UCSD-AML1 (cell line): ENCODE measurements at regions not wholly inside any gene's neighbourhood (a gene's known extent, or its start where the extent isn't known, plus 50 kb on each side); places are given as distances from the start of the nearest gene placed in this dataset.

ENCODE experiments used
- DNase-seq: peaks from one replicate; lab custom pipeline; 2025; ENCODE audit not compliant: unreplicated experiment; lab: John Stamatoyannopoulos, UW

DNA sequence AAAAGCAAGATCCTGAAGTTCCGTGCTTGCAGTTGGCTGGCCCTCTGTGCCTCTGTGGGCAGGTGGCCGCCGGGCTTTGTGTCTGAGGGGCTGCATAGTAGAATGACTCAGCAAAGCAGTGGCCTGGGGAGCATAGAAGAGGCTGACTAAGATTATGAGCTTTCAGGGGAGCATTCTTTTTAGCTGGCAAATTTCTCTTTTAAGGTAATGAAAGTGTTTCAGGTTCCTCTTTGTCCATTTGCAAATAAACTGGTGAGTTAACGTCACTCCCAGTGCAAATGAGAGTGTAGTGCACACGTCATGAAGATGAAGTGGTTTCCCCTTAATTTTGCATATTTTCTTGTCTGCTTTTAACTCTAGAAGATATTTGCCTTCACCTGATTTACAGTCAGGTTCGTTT, 98.6 kb downstream of the BCL2L11 start:
- no peak for DNase-seq

DNA sequence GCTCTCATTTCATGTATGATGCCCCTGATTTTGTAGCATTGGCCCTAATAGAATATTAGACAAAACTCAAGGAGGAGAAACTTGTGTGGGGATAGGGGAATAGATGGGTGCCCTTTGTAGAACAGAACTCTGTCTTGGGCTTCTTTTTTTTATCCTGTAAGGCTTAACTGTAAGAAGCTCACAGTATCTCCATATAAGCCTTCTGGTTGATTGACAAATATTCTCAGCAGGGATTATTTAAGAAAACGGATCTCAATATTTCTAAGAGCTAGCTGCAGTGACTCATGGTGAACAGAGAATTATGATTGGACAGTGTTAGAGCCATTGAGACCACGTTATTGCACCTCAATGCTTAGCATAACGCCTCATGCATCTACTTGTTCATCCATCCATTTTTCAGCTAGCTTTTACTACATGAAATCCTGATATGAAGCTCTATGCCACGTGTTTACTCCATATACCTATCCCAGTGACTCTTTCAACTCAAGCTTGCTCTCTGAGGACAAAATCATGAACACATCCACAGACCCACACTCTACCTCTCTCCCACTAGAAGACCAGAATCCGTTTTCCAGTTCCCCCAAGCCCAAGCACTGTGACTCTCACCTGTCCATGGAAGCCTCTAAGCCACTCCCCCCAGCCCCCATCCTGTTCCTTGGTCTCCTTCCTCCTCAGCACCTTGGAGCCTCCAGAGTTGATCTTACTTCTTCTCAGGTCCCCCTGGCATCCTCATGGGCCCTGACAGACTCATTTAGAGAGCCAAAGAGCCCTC, 99.2 kb downstream of the BCL2L11 start:
- DNase-seq, result no peak

DNA sequence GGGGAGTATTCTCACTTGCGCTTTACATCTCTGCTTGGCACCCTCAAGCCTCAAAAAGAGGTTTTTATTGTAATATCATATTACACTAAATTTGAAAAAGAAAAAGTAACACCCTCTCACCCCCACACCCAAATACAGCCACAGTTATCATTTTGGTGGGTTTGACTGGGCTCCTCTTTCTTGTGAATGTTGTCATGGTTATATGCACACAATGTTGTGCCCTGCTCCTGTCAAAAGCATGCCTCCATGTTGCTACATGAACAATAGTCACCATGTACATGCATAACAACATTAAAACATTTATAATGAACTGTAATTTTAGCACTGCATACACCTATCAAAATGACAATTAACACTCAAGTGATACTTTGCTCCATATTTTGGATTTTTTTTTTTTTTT, 100.2 kb downstream of the BCL2L11 start:
- no peak for DNase-seq

DNA sequence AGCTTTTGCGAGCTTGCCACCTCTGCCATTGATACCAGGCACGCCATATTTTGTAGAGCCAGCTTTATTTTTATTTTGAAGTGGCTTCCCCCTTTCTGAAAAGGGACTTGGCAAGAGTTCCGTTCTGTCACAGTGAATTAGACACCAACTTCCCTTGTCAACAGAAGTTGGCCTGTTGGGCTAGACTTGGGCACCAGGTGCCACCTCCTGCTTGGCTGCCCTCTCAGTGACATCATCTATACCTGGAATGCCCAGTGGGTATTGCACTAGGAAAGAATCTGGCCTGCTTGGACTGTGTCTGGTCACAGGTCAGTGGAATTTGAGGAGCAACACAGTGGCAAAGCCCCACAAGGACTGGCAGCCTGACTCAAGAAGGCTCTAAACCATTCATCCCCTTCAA, 101.0 kb downstream of the BCL2L11 start:
- no peak for DNase-seq

DNA sequence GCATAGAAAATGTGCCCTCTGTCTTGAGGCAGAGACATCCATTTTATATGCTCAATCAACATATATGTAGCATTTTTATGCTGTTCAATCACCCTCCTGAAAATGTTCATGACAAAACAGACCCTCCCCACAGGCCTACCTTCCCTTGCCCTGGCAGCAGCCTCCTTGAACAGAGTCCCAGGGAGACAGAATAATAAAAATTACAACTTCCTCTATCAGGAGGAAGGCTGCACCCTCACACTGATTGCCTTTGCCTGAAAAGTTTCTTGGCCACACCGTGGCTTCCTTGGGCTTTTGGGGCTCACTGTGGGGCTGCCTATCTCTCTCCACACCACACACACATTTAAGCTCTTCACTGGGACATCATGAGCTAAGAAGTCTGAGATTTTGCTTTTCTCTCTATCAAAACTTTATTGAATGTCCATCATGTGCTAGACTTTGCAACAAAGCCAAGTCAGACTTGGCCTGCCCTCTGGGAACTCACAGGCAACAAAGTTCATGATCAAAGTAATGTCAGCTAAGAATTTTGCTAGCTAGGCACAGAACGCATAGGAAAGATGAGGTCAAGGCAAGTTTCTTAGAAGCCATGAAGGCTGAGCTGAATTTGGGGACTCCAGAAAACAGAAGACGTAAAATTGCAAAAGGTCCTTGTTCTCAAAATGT, 101.6 kb downstream of the BCL2L11 start:
- no peak for DNase-seq

DNA sequence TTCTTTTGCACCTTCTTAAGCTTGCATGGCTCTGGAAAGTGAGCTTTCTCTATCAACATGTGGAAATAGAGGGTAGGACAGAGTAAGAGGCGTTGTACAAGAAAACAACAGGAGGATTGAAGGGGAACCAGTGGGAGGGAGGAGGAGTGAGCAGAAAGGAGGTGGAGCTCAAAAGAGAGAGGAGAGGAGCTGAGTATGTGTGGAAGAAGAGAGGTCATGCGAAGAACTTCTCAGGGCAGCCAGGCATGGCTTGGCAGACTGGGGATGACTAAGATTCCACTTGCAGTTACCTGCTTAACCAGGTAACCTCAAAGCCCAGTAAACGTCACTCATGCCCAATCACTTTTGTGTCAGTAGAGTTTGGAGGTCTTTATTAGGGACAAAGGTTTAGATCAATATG, 105.1 kb downstream of the BCL2L11 start:
- DNase-seq, result no peak

DNA sequence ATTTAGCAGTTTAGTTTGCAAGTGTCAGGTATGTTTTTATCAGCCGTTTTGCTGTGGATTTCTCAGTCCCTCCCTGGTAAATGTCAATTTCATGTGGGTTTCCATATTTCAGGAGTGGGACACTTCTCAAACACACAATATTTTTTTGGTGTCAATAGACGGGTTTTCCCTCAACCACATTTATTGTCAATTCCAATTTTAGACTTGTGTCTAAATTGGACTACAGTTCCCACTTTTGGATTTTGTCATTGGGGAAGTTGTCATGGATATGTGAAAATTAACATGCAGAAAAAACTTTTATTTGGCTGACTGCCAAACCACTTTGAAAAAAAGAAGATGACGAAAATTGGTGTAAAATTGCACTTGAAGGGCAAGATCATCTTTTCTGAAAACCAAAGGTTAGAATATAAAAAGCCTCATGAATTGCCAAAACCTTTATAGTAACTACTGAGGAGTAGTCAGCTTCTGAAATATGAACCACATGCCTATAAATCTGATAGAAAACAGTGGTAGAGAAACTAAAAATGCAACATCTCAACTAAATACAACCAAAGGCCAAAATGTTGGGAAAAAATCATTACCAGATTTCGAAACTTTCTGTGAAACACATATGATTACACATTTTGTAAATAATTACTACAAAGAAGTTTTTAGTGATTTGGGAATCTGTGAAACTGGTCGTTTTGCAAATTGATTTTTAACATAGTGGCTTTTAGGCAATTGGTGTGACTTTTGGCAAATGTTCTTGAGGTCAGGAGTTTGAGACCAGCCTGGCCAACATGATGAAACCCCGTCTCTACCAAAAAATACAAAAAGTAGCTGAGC, 106.4 kb downstream of the BCL2L11 start:
- DNase-seq, result no peak

DNA sequence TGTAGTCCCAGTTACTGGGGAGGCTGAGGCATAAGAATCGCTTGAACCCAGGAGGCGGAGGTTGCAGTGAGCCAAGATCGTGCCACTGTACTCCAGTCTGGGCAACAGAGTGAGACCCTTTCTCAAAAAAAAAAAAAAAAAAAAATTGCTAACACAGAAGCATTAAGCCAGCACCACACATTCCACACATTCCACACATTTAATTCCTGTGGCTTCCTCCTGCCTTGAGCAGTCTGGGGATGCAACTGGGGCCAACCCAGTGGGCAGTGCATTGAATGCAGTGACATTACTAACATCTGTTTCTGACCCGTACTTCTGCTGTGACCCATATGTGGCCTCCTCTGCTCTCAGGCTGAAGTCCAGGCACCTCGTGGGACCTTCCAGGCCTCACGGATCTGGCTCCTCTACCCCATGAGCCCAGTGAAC, 107.0 kb downstream of the BCL2L11 start:
- DNase-seq, result no peak

DNA sequence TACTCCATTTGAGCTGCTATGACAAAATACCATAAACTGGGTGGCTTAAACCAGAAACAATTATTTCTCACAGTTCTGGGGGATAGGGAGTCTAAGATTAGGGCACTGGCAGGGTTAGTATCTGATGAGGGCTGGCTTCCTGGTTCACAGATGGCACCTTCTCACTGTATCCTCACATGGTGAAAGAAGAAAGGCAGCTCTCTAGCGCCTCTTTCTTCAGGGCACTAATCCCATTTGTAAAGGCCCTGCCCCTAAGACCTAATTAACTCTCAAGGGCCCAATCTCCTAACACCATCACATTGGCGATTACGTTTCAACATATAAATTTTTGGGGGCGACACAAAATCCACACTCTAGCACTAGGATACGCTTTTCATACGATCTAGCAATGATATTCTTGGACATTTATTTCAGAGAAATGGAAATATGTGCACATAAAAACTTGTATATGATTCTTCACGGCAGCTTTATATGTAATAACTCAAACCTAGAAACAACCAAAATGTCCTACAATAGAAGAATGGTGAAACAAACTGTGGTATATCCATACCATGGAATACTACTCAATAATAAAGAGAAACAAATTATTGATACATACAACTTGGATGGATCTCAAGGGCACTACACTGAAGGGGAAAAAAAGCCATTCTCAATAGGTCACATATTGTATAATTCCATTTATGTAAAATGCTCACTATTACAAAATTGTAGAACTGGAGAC, 111.0 kb downstream of the BCL2L11 start:
- no peak for DNase-seq

DNA sequence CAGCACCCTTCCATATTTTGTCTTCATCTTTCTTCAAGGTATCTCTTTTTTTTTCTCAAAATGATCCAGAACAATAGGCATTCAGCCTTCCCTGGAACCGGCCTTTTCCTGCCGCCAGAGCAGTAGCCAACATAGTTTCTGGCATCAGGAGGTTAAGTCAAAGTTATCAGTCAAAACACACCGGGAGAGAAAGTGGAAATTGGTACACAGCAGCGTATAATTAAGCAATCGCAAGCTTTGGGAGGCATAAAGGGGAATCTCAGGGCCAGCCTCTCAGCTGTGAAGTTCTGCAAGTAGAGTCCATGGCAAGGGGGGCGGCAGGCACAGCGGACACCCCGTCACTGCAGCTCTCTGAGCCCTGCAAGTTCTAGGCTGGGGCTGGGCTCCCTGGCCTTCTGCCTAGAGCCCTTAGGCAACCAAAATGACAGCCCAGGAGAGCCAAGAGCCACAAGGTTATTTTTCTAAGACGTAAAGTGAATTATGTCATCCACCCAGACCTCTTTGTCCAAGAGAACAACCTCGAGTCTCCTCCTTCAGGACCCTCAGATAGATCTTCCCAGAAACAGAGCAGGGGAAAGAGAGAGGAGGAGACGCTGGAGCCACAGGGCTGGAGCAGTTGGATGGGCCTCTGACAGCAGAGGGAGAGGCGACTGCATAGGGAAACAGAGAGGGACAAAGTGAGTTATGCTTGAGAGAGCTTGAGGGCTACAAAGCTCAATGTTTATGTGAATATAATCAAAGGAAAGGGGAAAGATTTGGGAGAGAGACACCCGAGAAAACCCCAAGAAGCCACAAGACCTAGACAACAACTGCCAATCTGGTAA, 114.7 kb downstream of the BCL2L11 start:
- no peak for DNase-seq

DNA sequence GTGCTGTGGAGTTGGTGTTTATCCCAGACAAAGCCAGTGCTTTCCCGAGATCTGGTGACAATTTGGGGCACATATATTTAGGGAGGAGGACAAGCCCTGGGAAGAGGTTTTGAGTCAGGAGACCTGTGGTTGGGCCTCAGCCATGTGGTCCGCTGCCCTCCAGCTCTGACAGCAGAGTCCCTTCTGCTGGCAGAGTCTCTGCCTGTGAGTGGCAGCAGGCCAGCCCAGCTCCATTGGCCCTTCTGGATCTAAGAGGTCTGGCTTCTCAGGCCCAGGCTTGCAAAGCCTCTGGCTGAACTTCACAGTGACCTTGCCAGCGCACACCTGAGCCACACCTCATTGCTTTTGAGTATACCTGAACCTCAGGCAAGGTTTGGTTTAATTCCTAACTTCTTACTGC, 115.3 kb downstream of the BCL2L11 start:
- DNase-seq, result no peak

DNA sequence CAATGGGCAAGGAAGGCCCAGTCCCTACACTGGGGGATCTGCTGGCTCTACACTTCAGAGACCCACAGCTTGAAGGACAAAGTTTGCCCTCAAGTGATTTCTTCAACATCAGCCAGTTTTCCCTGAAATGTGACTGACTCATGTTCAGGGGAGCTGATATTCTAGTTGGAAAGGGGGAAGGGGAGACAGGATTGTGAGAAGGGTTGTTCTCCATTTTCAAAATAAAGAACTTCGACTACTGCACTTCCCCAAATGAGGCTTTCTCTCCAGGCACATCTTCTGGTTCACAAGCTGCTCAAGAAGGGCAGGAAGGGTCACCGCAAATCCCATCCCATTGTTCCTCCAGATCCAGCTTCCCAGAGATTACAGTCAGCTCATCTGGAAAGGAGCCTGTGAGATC, 117.6 kb downstream of the BCL2L11 start:
- DNase-seq, result no peak

DNA sequence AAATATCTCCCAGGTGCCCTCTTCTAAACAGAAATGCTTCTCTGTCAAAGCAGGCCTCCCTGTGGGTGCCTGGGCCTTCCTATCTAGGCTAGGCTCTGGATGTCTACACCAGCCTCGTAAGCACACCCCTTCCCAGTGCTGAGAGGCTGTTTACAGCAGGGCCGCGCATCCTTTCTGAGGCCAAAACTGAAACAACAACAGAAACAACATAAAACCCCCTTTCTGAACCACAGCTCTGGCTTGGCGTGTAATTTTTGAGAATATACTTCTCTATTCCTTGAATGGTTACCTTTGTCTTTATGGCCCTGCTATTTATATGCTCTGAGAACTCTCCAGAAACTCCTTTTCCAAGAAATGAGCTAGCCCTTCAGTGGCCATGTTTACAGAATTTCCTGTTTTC, 118.4 kb downstream of the BCL2L11 start:
- DNase-seq, result no peak

DNA sequence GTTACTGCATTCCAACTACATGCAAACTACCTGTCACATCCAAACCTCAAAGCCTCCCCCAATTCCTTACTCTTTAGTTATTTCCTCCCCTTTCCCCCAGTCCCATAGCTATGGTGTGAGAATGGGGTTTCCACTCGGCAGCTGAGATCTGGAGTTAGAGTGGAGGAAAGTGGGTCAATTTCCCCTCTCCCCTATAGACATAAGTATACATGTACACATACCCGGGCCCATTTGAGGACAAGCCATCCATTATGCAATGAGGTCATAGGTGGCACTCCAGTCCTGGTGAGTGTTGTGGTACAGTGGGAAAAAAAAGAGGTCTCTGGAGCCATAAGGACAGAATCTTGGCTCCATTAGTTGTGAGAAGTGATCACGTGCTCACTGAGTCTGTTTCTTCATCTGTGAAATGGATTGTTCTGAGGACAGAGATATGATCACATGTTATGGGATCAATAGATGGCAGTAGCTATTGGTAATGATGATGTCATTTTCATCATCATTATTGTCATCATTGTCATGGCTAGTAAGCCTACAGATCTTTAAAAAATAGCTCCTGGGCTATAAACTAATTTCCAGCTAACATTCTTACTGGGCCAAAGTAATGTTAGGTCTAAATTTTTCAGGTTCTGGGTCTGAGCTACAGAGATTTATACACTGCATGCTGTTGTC, 119.0 kb downstream of the BCL2L11 start:
- DNase-seq, result no peak

DNA sequence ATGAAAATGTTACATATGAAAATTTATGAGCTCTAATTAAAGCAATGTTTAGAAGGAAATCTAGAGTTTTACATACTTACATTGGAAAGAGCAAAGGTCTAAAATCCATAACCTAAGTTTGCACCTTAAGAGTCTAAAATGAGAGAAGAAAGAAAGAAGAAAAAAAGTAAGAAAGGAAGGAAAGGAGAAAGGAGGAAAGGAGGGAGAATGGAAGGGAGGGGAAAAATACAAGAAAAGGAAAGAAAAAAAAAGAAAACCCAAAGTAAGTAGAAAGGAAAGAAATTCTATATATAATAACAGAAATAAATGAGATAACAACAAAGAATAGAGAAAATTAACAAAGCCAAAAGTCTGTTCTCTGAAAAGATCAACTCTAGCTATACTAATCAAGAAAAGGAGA, 122.6 kb downstream of the BCL2L11 start:
- DNase-seq, result no peak

DNA sequence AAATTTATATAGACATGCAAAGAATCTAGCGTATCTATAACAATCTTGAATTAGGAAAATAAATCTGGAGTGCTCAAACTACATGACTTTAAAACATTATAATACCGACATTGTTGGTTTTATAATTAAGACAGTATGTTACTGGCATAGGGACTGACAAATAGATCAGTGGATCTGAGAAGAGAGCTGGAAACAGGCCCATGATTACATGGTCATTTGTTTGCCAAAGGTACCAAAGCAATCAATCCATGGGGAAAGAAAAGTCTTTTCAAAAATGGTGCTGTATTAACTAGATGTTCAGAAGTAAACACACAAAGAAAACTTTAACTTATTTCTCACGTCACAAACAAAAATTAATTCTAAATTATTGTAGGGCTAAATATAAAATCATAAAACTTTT, 124.2 kb downstream of the BCL2L11 start:
- DNase-seq, result no peak

DNA sequence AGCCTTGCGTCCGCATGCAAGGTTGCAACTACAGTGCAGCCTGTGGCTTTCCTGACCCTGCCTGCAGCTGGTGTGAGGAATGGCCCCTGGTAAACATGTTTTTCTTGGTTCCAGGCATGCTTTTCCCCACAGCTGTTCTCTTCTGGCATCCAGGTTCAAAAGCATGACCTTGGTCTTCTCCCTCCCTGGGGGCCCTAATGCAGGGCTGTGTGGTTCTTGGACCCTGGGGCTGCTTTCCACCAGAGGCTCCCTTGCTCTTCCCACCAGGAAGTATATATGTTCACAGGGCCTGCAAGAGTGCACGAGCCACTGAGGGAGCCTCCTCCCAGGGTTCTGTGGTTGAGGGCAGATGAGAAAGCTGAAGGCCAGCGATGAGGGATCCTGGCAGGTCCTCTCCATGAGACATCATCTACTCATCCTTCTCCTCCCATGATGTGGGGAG, 125.9 kb downstream of the BCL2L11 start:
- DNase-seq, result no peak

DNA sequence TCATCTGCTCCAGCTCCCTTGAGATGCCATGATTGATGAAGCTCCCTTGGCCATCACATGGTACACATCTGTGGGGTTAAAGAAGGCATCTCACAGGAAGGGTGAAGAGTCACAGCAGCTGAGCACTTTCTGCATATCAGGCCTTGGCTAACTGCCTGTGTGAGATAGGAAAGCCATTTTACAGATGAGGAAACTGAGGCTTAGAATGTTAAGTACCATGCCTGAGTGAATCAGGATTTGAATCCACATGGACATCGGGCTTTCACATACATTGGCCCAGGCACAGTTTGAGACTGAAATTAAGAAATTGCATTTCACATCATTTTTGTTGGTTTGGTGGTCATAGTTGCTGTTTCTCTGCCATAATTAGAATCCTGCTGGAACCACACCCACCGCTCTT, 126.8 kb downstream of the BCL2L11 start:
- no peak for DNase-seq

DNA sequence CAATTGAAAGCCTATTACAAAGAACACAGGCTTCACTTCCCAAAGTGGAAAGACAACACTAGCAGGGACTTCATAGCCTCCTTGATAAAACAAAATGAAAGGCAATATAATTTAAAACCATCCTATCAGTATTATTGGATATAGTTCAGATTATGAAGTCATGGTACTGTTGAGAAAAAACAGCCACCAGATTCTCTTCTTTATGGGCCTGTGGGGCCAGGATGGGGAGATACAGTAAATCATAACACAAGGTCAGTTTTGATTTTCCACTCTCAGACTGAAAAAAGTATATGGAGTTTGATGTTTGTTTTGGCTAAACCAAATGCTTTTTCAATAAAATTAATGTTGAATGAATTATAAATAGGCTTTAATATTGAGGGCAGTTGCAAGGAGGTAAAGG, 129.1 kb downstream of the BCL2L11 start:
- DNase-seq, result no peak
